A673 (cell line): ENCODE measurements at regions not wholly inside any gene's neighbourhood (a gene's known extent, or its start where the extent isn't known, plus 50 kb on each side); places are given as distances from the start of the nearest gene placed in this dataset.

Experiments used
- BruUV-seq: library from RNA; stranded (reverse); fragments of 400-500 nt; replicated peaks from 2 replicates; lab custom pipeline; 2021; lab: Mats Ljungman, UMichigan
- CTCF ChIA-PET: fragments of 300-600 bp; sonication (Branson Sonifier 250); formaldehyde crosslinking; loops from one replicate; lab custom pipeline; 2022; ENCODE audit warnings: antibody characterized with exemption; lab: Charles Lee
- POLR2A ChIA-PET: fragments of 300-600 bp; sonication (Branson Sonifier 250); formaldehyde crosslinking; loops from one replicate; lab custom pipeline; 2022; ENCODE audit warnings: antibody characterized with exemption; ENCODE audit not compliant: low non-redundant PET; lab: Charles Lee
- DNase-seq: peaks from one replicate; pipeline ENCODE4 v3.0.0-alpha.2; 2015; ENCODE audit warnings: low spot score
- H3K27ac ChIP-seq: fragments of 200-600 bp; sonication (generic); 2 replicates; pipeline ENCODE4 v1.5.1; 2016; ENCODE audit warnings: mixed run types, low read depth, mild to moderate bottlenecking, mixed read lengths, antibody characterized with exemption, low read length; ENCODE audit not compliant: poor library complexity, severe bottlenecking
- H3K27me3 ChIP-seq: fragments of 200-600 bp; sonication (generic); replicated peaks from 2 replicates; pipeline ENCODE4 v1.6.1; 2017; ENCODE audit warnings: mixed run types, low read depth, mild to moderate bottlenecking, mixed read lengths, antibody characterized with exemption, low read length; ENCODE audit not compliant: insufficient read depth, poor library complexity
- H3K36me3 ChIP-seq: fragments of 200-600 bp; sonication (generic); 2 replicates; pipeline ENCODE4 v1.6.1; 2016; ENCODE audit warnings: mixed run types, mild to moderate bottlenecking, mixed read lengths, antibody characterized with exemption, low read length; ENCODE audit not compliant: insufficient read depth, poor library complexity, severe bottlenecking
- H3K4me1 ChIP-seq: fragments of 200-600 bp; sonication (generic); 2 replicates; pipeline ENCODE4 v1.6.1; 2017; ENCODE audit warnings: mixed run types, mild to moderate bottlenecking, mixed read lengths, antibody characterized with exemption, low read length; ENCODE audit not compliant: insufficient read depth, poor library complexity, severe bottlenecking
- H3K4me3 ChIP-seq: fragments of 200-600 bp; sonication (generic); 2 replicates; pipeline ENCODE4 v1.5.1; 2016; ENCODE audit warnings: low read depth, mixed run types, mild to moderate bottlenecking, mixed read lengths, low read length; ENCODE audit not compliant: poor library complexity, severe bottlenecking
- H3K9me3 ChIP-seq: fragments of 200-600 bp; sonication (generic); 2 replicates; pipeline ENCODE4 v1.6.1; 2016; ENCODE audit warnings: mixed run types, low read depth, mild to moderate bottlenecking, mixed read lengths, antibody characterized with exemption, low read length; ENCODE audit not compliant: poor library complexity, severe bottlenecking
- EZH2 ChIP-seq: fragments of 200-600 bp; sonication (generic); IDR thresholded peaks from 2 replicates; pipeline ENCODE4 v1.6.1; 2017; ENCODE audit warnings: borderline replicate concordance, low read depth, mild to moderate bottlenecking, mixed read lengths, antibody characterized with exemption, low read length; ENCODE audit not compliant: poor library complexity, severe bottlenecking
- intact Hi-C: fragments of 100-400 bp; cut with micrococcal nuclease; formaldehyde crosslinking; loops from one replicate; pipeline ENCODE4 v1.10.0; 2022; ENCODE audit not compliant: unreplicated experiment
- TF ChIP-seq, protein P1 (sequence below): fragments of 300-800, 200-600 bp; sonication (generic); conservative IDR thresholded peaks from 2 replicates; pipeline ENCODE4 v1.5.1; 2017; ENCODE audit warnings: low read depth, mild to moderate bottlenecking, antibody characterized with exemption, low read length, moderate library complexity, mixed read lengths

DNA sequence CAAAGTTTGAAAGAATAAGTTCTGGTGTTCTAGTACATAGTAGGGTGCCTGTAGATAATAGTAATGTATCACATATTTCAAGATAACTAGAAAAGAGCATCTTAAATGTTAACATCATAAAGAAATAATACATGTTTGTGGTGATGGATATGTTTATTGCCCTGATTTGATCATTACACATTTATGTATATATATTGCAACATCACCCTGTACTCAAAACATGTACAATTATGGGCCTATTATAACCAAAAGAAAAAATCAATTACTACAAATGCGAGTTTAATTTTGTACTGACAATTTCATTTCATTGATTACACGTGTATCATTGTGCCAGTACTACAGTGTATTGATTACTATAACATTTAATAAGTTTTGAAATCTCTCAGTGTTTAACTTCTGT, 609.2 kb upstream of the BRINP3 start:
- Histone ChIP-seq H3K4me1 (no peaks in the 10 kb centered on the region), H3K27me3 (no peaks in the 10 kb centered on the region), H3K36me3 (no peaks in the 10 kb centered on the region), H3K27ac (no peak overlapping the region), H3K4me3 (no peak overlapping the region), H3K9me3 (no peaks in the 10 kb centered on the region)
- ChIA-PET POLR2A (no interaction called here), CTCF (no interaction called here)
- no TSS peak for BruUV-seq
- intact Hi-C loops = no loop called here
- TF ChIP-seq, protein P1, sequence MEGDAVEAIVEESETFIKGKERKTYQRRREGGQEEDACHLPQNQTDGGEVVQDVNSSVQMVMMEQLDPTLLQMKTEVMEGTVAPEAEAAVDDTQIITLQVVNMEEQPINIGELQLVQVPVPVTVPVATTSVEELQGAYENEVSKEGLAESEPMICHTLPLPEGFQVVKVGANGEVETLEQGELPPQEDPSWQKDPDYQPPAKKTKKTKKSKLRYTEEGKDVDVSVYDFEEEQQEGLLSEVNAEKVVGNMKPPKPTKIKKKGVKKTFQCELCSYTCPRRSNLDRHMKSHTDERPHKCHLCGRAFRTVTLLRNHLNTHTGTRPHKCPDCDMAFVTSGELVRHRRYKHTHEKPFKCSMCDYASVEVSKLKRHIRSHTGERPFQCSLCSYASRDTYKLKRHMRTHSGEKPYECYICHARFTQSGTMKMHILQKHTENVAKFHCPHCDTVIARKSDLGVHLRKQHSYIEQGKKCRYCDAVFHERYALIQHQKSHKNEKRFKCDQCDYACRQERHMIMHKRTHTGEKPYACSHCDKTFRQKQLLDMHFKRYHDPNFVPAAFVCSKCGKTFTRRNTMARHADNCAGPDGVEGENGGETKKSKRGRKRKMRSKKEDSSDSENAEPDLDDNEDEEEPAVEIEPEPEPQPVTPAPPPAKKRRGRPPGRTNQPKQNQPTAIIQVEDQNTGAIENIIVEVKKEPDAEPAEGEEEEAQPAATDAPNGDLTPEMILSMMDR = no peak
- TF ChIP-seq EZH2 = no peak
- DNase-seq = no peak

DNA sequence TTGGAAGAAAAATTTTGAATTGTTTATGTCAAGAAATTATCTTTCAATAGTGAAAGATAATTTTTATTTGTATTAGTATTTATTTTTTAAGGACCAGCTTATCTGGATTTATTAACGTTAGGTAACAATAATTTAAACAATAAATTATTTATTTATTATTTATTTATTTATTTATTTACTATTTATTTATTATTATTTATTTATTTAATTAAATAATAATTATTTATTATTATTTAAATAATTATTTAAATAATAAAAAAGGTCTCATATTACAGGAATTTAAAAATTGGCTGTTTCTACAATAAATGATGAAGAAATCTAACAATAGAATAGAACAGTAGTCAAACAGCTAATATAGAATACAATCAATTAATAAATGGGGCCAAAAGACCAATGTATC, 618.7 kb upstream of the BRINP3 start:
- intact Hi-C loops = no loop called here
- Histone ChIP-seq H3K27ac (no peak overlapping the region), H3K4me1 (no peaks in the 10 kb centered on the region), H3K4me3 (no peak overlapping the region), H3K27me3 (no peaks in the 10 kb centered on the region), H3K9me3 (no peaks in the 10 kb centered on the region), H3K36me3 (no peaks in the 10 kb centered on the region)
- POLR2A ChIA-PET = no interaction called here
- no peak for DNase-seq
- BruUV-seq = no TSS peak
- CTCF ChIA-PET = no interaction called here
- TF ChIP-seq, protein P1 = no peak
- no peak for TF ChIP-seq EZH2

DNA sequence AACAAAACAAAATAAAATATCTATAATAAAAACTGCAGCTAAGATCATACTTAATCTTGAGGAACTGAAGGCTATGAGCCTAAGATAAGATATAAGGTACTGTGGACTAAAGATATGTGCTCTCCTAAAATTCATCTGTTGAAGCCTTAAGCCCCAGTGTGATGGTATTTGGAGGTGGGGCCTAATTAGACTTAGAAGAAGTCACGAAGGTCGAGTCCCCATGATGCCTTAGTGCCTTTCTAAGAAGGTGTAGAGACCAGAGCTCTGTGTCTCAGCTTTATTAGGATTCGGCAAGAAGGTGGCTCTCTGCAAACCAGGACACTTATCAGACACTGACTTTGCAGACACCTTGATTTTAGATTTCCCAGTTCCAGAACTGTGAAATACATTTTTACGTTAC, 622.0 kb upstream of the BRINP3 start:
- POLR2A ChIA-PET = no interaction called here
- Histone ChIP-seq H3K36me3 (no peaks in the 10 kb centered on the region), H3K4me3 (no peak overlapping the region), H3K4me1 (no peaks in the 10 kb centered on the region), H3K27me3 (no peaks in the 10 kb centered on the region), H3K27ac (no peak overlapping the region), H3K9me3 (no peaks in the 10 kb centered on the region)
- TF ChIP-seq, protein P1 = no peak
- no peak for TF ChIP-seq EZH2
- CTCF ChIA-PET = no interaction called here
- no TSS peak for BruUV-seq
- DNase-seq = no peak
- intact Hi-C loops = no loop called here
